GM18868 (cell line): ENCODE measurements at regions not wholly inside any gene's neighbourhood (a gene's known extent, or its start where the extent isn't known, plus 50 kb on each side); places are given as distances from the start of the nearest gene placed in this dataset.
"Not testable (repeated sequence)": the region's sequence is repeated elsewhere in the genome, so short reads cannot be mapped to it uniquely, and the experiment has no call there.

Source experiments
- ATAC-seq: cut with Tn5 transposase; IDR thresholded peaks from one replicate; pipeline ENCODE4 v1.9.1; 2021; ENCODE audit warnings: mild to moderate bottlenecking, moderate library complexity; ENCODE audit not compliant: unreplicated experiment

DNA sequence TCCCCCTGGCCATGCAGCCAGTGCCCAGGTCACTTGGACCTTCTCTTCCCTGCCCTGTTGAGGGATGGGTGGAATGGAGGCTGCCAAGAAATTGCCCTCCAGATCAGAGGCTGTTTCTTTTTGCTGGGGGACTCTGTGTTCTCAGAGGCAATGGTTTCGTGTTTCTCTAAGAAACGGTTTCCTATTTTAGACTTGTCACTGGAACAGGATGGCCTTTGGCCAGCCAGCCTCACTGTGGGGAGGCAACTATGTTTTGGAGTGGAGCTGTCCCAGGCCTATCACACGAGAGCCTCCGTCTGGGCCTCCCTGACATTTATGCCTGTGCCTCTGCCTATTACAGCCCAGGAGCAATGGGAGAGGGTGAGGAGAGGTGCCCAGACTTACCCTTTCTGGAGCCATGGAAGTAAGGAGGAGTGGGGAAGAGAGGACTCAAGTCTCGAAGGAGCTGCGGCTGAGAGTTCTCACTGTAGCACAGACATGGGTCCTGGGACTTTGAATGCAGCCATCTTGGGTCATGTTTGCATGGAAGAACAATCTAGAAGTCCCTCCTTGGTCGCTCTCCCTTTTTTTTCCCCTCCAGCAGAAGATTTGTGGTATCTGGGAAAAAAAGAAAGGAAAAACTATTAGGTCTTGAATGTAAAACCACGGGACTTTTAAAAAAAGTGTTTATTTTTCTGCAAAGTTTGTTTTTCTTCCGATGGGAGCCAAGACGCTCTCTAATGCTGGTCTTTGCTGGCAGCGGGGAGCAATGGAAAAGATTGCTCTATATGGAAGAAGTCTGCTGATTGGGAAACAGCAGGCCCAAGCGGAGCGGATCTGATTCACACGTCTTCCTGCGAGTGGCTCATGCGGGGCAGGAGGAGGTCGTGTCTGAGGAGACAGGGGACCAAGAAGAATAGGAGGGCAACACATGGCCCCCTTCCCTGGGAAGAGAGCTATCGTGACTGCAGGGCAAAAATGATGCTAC is 219.2 kb downstream of the FOXD2 start:
- ATAC-seq: no peak

DNA sequence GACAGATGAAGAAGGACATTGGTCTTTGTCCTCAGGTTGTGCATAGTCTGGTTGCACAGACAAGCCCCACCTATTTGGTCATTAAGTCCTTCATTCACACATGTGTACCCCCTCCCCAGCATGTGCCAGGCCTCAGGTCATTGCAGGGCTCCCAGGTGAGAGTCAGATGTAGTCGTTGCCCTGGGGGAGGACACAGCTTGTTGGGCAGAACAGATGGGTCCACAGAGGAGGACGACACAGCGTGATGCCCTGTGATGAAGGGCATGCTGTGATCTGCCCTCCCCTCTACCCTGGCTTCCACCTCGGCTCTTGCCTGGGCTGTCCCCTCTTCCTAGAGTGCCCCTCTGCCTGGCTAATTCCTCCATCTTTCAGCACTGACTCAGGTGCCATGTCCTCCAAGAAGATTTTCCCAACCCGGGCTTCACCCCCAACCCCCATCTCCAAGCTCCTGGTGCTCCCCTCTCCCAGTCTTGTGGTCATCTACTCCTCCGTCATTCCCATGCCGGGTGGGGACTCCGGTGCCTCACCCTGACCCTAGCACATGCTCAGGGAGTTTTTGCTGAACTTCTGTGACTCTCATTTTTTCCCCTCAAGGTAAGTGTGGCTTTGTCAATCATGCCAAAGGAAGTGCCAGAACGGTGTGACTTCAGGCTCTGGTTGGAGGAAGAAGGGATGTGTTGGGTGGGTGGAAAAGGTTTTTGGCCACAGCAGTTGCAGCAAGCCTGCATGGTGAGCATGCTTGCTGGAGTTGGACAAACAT is 220.5 kb downstream of the FOXD2 start:
- ATAC-seq: no peak

DNA sequence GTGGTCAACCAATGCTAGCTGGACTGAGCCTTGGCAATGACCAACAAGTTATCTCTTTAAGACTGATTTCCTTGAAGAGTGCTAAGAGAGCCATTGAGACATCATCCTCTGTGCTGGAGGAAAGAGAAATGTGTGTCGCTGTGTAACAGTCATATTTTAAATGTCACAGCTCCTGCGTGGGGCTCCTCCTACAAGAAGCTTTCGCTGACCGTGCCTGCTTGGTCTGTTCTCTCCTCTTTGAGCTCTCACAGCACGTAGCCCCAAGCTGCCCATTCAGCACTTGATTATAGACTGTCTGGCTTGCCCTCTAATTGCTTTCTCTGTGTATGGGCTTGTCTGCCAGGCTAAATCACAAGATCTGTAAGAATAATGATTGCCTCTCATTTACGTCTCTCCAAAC is 221.3 kb downstream of the FOXD2 start:
- ATAC-seq: no peak

DNA sequence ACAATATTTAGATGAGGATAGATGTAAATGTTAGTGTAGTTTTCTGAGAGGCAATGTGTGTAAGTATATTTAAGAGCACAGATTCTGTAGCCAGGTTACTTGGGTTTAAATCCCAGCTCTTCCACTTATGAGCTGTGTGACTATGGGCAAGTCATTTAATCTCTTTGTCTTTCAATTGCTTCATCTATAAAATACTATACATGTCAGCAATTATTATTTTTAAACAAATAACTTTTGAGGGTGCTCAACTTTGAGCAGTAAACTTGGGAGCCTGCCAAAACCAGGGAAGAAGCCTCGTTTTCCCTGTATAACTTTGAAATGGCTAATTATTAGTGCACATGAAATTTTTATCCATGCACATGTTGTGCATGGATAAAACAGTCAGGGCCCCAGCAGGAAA is 222.8 kb downstream of the FOXD2 start:
- no peak for ATAC-seq

DNA sequence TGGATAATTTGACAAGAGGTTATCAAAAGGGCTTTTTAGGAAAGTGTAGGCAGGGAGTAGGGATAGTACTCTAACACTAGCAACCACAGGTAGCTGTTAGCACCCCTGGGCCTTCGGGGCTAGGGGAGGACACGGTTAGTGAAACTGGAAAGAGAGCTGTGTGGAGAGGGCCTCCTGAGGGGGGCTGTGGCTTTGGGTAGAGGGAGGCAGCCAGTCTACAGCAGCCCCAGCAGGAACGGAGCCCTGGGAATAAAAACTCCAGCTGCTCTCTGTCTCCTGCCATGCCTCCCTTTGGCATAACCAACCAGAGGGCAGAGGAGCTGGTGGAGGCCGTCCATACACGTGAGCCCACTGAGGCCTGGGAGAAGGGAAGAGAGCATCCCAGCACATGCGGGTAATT is 223.2 kb downstream of the FOXD2 start:
- no peak for ATAC-seq

DNA sequence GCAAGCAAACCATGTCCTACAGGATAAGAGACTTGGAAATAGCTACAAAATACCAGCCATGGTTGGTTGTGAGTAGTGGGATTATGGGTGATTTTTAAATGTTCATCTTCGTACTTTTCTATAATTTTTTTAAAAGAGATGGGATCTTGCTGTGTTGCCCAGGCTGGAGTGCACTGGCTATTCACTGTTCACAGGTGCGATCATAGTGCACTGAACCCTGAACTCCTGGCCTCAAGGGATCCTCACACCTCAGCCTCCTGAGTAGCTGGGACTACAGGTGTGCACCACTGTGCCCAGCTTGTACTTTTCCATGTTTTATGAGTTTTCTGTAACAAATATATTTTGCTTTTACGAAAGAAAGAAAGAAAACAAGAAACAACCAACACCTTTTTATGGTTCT is 224.2 kb downstream of the FOXD2 start:
- ATAC-seq: no peak

DNA sequence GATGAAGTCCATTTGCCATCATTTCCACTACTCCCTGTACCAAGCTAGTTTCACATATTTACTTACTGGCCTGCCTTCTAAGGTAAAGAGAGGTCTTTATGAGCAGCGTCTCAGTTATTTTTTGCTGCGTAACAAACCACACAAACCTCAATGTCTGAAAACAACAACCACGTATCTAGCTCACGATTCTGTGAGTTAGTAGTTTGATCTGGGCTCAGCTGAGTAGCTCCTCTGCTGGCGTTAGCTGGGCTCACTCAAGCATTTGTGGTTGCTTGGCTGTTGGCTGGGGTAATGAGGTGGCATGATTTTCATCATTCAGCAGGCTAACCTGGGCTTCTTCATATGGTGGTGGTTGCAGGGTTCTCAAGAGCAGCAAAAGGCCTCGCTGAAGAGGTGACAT is 225.4 kb downstream of the FOXD2 start:
- ATAC-seq: no peak

DNA sequence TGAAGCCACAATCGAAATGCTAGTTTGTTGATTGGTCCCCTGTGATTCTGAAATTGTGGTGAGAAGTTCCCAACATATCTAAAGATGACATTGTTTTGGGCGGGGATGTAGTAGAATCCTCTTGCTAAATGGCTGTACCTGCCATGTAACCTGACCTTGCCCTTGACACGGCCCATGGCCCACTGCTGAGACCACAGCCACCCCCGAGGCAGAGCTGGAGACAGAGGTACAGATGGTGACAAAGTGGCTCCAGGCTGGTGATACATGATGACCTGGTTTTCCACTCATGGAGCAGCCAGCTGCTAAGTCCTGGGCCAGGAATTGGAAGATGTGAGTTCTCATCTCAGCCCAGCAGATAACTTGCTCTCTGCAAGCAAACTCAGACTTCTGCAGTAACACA is 226.5 kb downstream of the FOXD2 start:
- ATAC-seq: no peak

DNA sequence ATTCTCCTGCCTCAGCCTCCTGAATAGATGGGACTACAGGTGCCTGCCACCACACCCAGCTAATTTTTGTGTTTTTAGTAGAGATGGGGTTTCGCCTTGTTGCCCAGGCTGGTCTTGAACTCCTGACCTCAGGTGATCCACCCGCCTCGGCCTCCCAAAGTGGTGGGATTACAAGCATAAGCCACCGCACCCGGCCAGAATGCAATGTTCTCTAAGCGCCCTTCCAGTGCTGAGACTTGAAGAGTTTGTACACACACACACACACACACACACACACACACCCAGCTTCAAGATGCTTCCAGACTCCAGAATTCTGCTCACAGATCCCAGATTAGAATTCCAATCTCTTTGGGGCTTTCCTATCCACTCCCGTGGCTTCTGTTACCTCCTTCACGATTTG is 227.1 kb downstream of the FOXD2 start:
- not testable (repeated sequence) for ATAC-seq

DNA sequence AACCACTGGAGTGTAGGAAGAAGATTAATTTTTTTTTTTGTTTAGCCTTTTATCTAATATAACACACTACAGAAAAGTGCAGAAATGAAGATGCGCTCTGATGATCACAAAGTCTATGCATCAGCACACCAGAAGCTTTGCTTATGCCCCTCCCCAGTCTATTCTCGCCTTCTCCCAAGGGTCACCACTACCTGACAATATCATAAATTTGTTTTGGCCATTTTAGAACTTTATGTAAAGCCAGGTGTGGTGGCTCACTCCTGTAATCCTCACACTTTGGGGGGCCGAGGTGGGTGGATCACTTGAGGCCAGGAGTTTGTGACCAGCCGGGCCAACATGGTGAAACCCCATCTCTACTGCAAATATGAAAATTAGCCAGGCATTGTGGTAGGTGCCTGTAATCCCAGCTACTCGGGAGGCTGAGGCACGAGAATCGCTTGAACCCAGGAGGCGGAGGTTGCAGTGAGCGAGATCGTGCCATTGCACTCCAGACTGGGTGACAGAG is 231.3 kb downstream of the FOXD2 start:
- no peak for ATAC-seq

DNA sequence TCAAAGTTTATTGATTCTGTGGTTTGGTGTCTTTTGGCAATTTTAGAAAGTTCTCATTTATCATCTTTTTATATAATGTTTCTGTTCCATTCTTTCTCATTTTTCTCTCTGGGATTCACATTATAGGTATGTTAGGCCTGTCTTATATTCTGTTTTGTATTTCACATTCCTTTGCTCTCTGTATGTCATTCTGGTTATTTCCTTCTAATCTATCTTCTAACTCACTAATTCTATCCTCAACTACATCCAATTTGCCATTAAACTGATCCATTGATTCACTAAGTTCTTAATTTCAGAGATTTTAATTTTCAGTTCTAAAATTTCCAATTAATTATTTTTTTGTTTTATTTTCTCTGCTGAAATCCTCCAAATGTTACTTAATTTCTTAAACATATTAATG is 234.8 kb downstream of the FOXD2 start:
- no peak for ATAC-seq

DNA sequence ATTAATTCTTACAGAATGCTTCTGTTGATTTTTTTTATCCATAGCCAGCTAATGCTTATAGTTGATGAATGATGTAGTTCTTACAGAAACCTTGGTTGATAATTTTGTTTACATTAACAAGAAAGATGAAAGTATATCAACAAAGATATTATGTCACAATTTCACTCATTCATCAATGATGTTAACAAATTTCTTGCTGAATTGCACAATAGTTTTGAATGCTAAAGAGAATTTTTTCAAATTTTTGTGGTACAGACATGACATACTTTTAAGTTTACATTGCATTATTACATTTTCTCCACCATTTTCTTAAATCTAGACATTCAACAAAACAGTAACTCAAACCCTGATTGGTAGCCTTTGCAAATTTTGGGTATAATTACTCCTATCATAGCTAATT is 236.3 kb downstream of the FOXD2 start:
- no peak for ATAC-seq

DNA sequence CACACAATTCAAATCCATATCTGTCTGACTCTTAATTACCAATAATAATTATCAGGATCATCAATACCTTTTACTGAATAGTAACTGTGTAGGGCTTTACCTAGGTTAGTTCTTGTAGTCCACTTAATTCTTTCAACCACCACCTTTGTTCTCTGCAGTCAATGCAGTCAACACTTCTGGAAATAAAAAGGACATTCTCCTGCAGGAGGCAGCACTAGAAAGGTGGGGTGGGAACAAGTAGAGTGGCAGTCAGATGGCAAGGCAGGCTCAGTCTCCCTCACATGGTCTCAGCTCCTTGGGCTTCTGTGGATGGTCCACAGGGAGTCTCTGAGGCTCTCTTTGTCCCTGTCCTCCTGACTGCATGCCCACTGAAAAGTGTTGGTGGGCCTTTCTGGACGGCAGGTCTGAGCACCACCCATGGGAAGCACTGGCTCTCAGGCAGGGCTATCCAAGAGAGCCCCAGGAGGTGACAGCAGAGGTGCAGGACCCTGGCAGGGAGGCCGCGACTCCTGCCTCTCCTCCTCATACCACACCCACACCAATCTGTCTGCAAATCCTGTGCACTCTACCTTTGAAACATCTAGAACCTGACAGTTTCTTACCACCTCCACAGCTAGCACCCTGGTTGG is 237.3 kb downstream of the FOXD2 start:
- no peak for ATAC-seq

DNA sequence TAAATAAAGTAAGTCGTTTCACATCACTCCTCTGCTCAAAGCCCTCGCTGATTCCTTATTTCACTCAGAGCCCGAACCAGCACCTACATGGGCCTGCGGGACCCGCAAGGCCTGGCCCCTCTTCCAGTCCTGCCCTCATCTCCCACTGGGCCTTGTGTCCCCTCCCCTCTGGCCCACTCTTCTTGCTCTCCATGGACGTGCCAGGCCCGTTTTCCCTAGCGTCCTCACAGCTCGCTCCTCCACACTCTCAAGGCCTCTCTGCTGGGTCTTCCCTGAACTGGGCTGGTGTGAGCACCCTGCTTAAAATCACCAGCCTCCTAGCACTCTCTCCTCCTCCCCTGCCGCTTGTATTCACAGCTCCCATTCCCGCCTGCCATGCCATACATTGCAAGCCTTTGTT is 237.9 kb downstream of the FOXD2 start:
- no peak for ATAC-seq

DNA sequence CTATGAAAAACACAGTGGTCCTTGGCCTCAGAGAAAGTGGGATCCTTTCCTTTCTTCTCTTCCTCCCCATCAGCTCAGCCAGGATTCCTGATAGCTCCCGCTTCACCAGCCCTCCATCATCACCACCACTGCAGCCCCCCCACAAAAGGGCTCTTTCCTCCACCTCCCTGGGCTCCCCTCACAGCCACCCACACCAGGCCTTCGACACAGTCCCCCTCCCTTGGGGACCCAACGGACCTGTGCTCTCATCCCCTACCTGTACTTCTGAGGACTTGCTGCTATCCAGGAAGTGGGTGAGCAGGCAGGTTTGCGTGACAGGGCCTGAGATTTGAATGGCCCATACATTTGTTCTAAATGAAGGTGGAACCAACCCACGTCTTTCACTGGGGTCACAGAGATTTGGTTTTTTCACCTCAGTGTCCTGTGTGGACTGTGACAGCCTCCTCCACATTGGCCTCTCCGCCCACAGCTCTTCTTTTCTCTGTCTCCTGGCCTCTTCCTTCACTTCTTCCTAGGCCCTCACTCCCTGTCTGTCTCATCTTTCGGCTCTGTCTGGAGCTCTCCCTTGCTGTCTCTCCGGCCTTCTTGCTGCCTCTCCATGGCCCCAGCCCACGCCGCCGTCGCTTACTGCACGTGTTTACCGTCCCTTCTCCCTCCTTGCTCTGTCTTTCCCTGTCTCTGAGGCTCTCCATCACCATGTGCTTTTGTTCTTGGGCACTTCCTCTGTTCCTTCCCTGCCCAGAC is 238.6 kb downstream of the FOXD2 start:
- ATAC-seq: no peak

DNA sequence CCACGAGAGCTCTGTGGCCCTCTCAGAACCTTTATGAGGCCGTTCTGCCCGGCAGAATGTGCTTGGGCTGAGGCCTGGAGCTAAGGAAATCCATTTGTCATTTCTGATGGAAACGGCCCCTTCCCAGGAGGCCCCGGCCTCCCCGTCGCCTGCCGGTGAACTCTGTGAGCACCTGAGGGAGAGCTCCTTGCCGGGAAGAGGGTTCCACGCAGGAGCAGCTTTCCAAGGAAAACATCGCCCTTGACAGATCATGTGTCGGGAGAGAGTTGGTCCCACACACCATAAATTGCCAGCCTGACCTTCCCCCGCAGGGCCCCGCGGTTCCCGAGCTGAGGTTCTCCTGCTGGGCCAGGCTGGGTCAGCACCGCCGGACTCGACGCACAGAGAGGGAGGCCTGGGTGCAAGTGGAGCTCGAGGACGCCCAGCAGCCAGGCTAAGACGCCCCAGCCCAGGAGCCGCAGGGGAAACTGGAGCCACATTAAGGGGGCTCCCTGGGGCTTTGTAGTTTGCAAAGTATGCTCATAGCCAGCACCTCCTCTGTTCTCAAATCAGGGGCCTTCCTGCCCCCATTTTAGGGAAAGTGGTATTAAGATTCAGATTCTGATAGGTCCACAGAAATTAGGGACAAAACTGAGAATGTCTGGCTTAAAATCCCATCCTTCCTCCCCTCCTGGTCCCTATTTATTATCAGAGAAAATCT is 239.5 kb downstream of the FOXD2 start:
- ATAC-seq: no peak

DNA sequence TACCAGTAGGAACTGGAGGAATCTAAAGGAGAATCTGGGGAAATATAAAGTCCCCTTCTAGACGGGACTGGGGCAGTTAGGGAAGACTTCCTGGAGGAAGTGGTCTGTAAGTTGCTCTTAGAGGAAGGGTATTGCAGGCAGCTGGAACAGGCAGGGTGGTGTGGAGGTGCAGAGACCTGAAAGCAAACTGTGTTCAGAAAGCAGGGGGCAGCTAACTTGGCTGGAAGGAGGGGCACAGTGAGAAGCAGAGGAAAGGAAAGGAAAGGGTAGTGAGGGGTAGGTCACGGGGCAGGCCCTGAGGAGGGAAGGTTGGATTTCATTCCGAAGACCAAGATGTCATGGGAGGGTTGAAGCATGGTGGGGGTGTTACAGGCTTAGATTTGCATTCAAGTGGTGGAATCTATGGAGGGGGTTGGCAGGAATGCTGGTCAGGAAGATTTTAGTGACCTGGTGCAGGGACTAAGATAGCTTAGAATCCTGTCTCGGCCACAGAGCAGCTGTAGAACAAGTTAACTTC is 240.7 kb downstream of the FOXD2 start:
- ATAC-seq: no peak

DNA sequence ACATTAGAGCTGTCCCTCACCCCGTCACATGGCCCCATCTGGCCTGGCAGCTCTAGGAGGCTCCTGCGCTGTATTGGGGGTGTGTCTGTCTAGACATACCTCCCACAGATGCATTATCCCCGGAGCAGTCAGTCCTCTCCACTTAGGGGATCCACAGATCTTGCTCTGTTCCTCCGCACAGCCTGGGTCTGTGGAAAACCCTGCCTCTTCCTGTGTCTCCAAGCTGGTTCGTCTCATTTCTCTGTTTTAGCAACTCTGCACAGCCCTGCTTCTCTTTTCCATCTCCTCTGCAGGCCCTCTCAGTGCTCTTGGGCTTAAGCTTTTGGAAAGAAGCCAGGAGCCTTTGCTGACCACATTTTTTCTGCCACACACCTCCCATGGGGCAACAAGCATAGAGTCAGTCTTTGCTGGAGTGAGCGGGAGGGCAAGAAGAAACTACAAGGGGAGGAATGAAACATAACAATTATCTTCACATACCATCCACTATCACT is 241.5 kb downstream of the FOXD2 start:
- no peak for ATAC-seq

DNA sequence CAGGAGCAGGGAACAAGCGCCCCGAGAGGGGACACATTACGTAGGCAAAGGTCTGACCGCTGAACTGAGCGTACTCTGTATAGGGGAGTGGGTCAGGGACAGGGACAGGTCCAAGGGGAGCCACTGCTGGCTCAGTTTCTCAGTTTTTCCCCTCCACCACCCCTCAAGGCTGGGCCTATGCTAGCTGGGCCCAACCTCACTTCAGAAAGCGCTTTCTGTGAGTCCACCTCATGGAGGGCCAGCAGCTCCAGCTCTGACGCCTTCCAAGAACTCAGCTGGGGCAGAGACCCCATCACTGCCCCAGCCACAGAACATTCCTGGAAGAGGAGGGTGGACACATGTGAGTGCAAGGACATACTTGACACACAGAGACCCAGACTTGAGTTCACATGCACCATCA is 242.0 kb downstream of the FOXD2 start:
- no peak for ATAC-seq
